CD1c-positive myeloid dendritic cell (primary cell): ENCODE measurements at regions not wholly inside any gene's neighbourhood (a gene's known extent, or its start where the extent isn't known, plus 50 kb on each side); places are given as distances from the start of the nearest gene placed in this dataset.
"Not testable (repeated sequence)": the region's sequence is repeated elsewhere in the genome, so short reads cannot be mapped to it uniquely, and the experiment has no call there.

Source experiments
- DNase-seq: peaks from one replicate; pipeline ENCODE4 v3.0.0-alpha.2; 2016; ENCODE audit errors: extremely low spot score

- no peak for DNase-seq
Observed at GRCh38 chr13:97723655-97724054, 229.8 kb upstream of the IPO5 start.

DNA sequence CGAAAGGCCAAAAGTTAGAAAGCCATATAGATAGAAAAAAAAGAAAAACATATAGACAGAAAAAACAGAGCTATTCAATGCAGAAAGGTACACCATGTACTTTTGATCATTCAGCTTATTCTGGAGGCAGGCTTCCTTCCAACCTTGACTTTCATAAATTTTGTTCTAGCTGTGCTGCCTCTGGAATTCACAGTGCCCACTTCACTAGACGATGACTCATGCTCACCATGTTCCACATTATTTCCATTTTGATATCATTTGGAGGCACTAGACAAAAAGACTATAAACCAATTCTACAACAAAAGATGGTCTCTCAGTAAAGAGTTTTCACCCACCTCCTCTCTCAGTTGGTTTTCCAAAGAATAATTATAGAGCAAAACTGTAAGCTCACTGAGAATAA, 229.0 kb upstream of the IPO5 start:
- DNase-seq, result no peak

DNA sequence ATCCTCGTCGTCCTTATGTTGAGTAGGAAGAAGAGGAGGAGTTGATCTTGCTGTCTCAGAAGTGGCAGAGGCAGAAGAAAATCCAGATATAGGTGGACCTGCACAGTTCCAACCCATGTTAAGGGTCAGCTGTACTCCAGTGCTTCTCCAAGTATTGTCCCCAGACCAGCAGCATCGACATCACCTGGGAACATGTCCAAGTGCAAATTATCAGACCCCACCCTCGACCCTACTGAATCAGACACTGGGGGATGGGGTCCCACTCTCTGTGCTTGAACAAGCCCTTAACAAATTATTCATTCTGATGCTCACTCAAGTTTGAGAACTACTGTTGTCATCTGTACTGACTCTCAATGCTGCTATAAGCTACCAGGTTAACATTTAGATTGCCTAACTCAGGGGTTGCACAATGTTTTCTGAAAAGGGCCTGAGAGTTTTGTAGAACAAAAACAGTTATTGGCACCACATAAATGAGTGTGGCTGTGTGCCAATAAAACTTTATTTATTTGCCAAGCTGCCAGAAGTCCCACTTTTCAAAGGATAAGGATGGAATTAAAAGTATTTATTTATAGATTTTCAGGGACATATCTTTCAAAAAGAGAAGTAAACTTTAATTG, 226.7 kb upstream of the IPO5 start:
- DNase-seq, result no peak

DNA sequence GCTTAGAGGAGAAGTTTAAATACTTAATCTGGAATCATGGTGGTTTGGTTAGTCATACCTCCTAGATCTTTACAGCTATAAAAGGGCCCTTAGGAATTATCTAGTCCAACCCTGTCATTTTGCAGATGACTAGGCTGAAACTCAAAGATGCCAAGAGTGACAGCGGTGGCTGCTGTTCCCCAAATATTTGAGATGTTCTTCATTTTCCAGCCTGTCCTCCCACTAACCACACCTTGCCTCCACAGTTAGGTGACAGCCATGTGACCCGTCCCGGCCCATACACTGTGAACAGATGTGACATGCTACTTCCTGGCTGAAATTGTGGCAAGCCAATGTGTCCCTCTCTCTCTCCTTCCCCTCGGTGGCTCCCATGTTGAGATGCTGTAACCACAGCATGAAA, 225.5 kb upstream of the IPO5 start:
- no peak for DNase-seq

GRCh38 chr13:97736436-97736835, 217.0 kb upstream of the IPO5 start:
- no peak for DNase-seq

GRCh38 chr13:97742084-97742483, 211.4 kb upstream of the IPO5 start:
- DNase-seq, result no peak

GRCh38 chr13:97743938-97744337, 209.5 kb upstream of the IPO5 start:
- DNase-seq, result no peak

- no peak for DNase-seq
Observed at GRCh38 chr13:97746649-97747048, 206.8 kb upstream of the IPO5 start.

DNA sequence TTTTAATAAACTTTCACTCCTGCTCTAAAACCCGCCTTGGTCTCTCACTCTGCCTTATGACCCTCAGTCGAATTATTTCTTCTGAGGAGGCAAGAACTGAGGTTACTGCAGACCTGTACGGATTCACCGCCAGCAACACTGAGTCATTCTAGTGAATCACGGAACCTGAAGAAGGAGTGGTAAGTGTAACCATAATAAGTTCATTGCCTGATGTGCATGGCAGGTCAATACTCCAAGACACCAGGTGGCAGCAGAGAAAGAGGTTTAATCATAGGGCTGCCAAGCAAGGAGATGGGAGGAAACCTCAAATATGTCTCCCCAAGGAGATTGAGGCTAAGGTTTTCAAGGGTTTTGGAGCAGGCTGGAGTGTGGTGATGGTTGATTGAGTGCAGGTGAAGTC, 204.3 kb upstream of the IPO5 start:
- DNase-seq, result no peak

DNA sequence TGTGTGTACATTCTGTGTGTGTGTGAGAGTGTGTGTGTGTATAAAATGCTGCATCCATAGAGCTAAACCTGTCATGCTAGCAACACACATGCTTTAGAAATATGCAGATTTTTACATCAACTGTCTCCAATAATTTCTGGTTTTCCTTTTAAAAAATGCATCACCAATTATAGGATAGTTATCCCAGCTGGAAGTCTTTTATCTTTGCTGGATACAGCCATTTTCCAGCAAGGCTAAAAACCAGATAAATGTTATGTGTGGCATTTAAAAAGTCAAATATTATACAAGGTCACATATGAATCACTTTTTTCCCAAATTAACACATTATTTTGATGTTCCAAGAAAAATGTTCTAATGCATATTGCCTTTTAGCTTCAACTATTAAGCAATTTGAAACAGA, 202.0 kb upstream of the IPO5 start:
- DNase-seq, result no peak

DNA sequence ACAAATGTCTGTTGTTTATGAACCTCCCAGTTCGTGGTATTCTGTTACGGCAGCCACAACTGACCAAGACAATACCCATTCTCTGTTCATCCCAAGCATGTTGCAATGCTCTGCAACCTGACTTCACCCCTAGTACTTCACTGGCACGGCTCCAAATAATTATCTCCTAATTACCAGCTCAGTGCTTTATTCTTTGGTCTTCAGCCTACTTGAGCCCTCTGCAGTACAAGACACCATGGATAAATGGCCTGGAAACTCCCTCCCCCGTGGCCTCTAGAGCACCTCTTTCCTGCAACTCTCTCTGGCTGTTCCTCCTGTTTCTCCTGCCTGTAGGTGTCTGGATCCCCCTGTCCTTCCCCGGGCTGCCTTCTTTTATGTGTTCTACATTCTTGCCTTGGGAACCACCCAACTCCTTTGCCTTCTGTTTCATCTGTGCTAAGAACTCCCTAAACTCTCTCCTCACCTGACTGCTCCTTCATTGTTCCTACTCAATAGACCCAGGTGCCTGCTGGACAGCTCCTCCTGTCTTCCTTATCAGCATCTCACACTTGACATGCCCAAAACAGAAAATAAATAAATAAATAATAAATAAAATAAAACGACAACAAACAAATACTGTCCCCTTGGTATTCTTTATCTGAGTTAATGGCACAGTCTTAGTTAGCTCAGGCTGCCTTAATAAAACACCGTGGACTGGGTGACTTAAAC, 200.4 kb upstream of the IPO5 start:
- no peak for DNase-seq

DNA sequence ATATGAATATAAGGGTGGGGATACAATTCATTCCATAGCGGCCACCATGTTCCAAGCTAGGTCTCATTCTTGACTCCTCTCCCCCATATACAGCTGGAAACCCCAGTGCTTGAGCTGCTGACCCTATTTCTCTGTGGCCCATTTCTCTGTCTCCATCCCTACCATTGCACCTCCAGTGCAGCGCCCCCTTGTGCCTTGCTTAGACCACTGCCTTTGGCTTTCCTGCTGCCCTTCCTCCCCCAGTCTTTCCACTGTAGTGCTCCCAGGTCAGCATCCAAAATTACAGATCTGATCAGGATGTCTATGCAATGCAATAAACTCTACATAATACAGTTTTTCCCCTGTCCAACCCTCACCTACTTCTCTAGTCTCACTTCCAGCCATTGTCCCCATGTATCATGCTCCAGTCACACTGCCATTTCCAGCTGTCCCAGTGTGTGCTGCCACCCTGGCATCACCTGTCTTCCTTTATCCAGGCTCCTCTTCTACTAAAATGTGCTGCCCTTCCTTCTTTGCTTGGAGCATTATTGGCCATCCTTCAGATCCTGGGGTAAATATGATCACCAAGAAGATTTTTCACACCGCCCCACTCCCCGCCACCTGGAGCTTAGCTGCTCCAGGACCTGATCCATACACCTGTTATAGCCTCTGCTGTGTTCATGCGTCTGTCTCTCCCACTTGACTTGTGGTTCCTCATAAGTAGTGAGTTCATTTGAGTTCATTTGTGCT, 199.4 kb upstream of the IPO5 start:
- DNase-seq, result no peak

GRCh38 chr13:97757807-97758206, 195.7 kb upstream of the IPO5 start:
- no peak for DNase-seq

- no peak for DNase-seq
Observed at GRCh38 chr13:97758317-97758716, 195.2 kb upstream of the IPO5 start.

GRCh38 chr13:97761796-97762540, 191.5 kb upstream of the IPO5 start:
- no peak for DNase-seq

DNA sequence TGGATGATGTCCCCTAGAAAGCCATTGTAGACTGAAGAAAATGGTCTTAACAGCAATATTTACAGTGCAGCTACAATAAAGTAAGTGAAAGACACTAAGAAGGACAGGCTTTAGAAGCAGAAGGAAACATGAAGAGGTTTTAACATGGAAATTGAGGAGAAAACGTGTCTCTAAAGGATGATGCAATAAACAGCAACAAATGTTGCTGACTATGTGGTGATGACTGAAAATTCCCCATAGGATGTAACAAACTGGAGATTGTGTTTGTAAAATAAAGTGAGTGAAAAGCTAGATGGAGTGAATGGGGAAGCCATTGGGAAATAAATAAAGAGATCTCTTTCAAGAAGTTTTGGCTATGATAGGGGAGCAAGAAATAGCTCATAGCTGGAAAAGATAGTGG, 186.7 kb upstream of the IPO5 start:
- DNase-seq, result no peak

DNA sequence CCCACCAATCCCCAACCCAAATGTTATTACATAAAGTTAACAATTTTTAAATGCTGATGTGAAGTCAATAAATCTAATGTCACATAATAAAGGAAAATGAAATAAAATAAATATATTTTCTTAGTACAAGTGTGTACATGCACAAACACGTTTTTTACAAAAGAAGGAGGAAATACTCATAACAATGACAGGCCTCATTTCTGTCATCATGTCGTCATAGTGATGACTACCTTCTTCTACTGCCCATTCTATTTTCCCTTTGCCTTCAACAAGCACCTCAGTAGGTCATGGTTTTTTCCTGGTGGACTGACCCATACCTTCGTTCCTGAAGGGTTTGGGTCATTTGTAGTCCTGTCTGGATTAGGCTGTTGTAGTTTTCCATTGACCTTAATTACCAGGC, 185.3 kb upstream of the IPO5 start:
- DNase-seq, result no peak

GRCh38 chr13:97770231-97770630, 183.2 kb upstream of the IPO5 start:
- DNase-seq, result not testable (repeated sequence)

GRCh38 chr13:97772466-97772865, 181.0 kb upstream of the IPO5 start:
- DNase-seq, result not testable (repeated sequence)

DNA sequence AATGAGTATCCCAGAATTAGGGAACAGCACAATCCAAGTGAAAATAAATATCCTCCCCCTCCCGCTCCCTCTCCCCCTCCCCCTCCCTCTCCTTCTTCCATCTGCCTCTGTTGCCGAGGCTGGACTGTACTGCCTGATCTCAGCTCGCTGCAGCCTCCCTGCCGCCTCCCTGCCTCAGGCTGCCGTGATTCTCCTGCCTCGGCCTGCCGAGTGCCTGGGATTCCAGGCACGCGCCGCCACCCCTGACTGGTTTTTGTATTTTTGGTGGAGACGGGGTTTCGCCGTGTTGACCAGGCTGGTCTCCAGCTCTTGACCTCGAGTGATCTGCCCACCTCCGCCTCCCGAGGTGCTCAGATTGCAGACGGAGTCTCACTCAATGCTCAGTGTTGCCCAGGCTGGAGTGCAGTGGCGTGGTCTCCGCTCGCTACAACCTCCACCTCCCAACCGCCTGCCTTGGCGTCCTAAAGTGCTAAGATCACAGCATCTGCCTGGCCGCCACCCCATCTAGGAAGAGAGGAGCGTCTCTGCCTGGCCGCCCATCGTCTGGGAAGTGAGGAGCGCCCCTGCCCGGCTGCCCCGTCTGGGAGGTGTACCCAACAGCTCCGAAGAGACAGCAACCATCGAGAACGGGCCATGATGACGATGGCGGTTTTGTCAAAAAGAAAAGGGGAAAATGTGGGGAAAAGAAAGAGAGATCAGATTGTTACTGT, 178.9 kb upstream of the IPO5 start:
- DNase-seq, result not testable (repeated sequence)

DNA sequence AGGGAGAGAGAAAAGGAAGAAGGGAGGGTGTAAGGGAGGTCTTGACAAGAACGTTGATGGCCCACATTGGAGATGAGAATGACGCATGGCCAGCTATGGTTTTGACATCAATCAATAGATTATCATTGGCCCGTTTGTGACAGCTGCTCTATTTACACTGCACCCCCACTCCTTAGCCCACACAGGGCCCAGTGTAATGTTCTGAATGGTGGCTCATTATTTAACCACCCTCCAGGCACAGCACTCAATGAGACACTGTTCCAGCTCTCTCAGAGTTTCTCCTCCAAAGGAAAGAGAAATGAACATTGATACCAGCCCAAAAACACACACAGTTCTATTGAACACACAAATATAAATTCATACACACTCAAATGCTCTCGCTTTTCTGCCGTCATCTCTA, 173.0 kb upstream of the IPO5 start:
- DNase-seq, result no peak

- DNase-seq, result no peak
Observed at GRCh38 chr13:97781891-97782305, 171.6 kb upstream of the IPO5 start.
